ENCODE measurements at regions not wholly inside any gene's neighbourhood (a gene's known extent, or its start where the extent isn't known, plus 50 kb on each side); places are given as distances from the start of the nearest gene placed in this dataset.

- DNase-seq (ENCODE audit: low spot score): no peak
- no peak for TF ChIP-seq CTCF (IDR thresholded peaks at IDR 0.05)
- Histone ChIP-seq H3K27ac (no peak overlapping the region), H3K4me3 (no peak overlapping the region)
These were observed 113.0 kb downstream of the GOSR1 start for GRCh38 chr17:30590081-30590733.

- DNase-seq (ENCODE audit: low spot score): no peak
- Histone ChIP-seq H3K4me3 (no peak overlapping the region), H3K27ac (no peak overlapping the region)
- TF ChIP-seq CTCF (IDR thresholded peaks at IDR 0.05): no peak
These were observed 112.2 kb downstream of the GOSR1 start for GRCh38 chr17:30589431-30589830.

DNA sequence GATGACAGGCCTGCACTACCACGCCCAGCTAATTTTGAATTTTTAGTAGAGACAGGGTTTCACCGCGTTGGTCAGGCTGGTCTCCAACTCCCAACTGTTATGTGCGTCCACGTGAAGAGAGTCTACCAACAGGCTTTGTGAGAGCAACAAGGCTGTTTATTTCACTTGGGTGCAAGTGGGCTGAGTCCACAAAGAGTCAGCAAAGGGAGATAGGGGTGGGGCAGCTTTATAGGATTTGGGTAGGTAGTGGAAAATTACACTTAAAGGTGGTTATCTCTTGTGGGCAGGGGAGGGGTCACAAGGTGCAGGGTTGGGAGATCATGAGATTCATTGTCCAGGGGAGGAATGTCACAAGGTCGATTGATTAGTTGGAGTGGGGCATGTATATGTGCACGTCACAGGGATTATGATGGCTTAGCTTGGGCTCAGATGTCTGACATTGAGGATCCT lies 111.6 kb downstream of the GOSR1 start:
- TF ChIP-seq CTCF (IDR thresholded peaks at IDR 0.05): no peak

GRCh38 chr17:30586818-30587595 lies 109.8 kb downstream of the GOSR1 start:
- Histone ChIP-seq H3K4me3 (no peak overlapping the region), H3K27ac (no peak overlapping the region)
- no peak for DNase-seq (ENCODE audit: low spot score)
- TF ChIP-seq CTCF (IDR thresholded peaks at IDR 0.05): no peak

More for the DNA sequence above, 111.6 kb downstream of the GOSR1 start:
- DNase-seq (ENCODE audit: low spot score): no peak
- no peak overlapping the region for H3K4me3 ChIP-seq
- H3K27ac ChIP-seq: no peak overlapping the region

- H3K27ac ChIP-seq: no peak overlapping the region
- no peak overlapping the region for H3K4me3 ChIP-seq
- no peak for DNase-seq (ENCODE audit: low spot score)
- no peak for TF ChIP-seq CTCF (IDR thresholded peaks at IDR 0.05)
These were observed 107.6 kb downstream of the GOSR1 start for GRCh38 chr17:30584810-30585209.

GRCh38 chr17:30580916-30581315 lies 103.7 kb downstream of the GOSR1 start:
- TF ChIP-seq CTCF (IDR thresholded peaks at IDR 0.05): no peak
- DNase-seq (ENCODE audit: low spot score): no peak
- Histone ChIP-seq H3K4me3 (no peak overlapping the region), H3K27ac (no peak overlapping the region)
